Esophagus mucosa (tissue), 1 donor: ENCODE measurements at regions not wholly inside any gene's neighbourhood (a gene's known extent, or its start where the extent isn't known, plus 50 kb on each side); places are given as distances from the start of the nearest gene placed in this dataset.
A peak's percentile ranks its signal among the peaks of the same experiment; 100 is the strongest.

Experiments
- ATAC-seq: fragments of 200-7000 bp; cut with Tn5 transposase; one replicate; pipeline ENCODE4 v1.9.1; 2020
- donor health status: DM: yes; HTN: yes; CAD: no.

- no peak for ATAC-seq
These were observed 266.5 kb upstream of the CCDC54 start for GRCh38 chr3:107110596-107111305.

GRCh38 chr3:107111872-107112271 is 265.4 kb upstream of the CCDC54 start:
- ATAC-seq, result no peak

- no peak for ATAC-seq
These were observed 264.9 kb upstream of the CCDC54 start for GRCh38 chr3:107112356-107112755.

- ATAC-seq, result no peak
These were observed 261.0 kb upstream of the CCDC54 start for GRCh38 chr3:107116251-107116650.

- no peak for ATAC-seq
These were observed 260.1 kb upstream of the CCDC54 start for GRCh38 chr3:107117156-107117555.

- ATAC-seq, result no peak
These were observed 259.2 kb upstream of the CCDC54 start for GRCh38 chr3:107117922-107118536.

GRCh38 chr3:107124885-107125284 is 252.4 kb upstream of the CCDC54 start:
- no peak for ATAC-seq

- no peak for ATAC-seq
These were observed 248.3 kb upstream of the CCDC54 start for GRCh38 chr3:107128946-107129345.

- ATAC-seq, result peak; percentile 26
These were observed 247.0 kb upstream of the CCDC54 start for GRCh38 chr3:107130089-107130700.

- no peak for ATAC-seq
These were observed 244.6 kb upstream of the CCDC54 start for GRCh38 chr3:107132674-107133073.

- no peak for ATAC-seq
These were observed 243.3 kb upstream of the CCDC54 start for GRCh38 chr3:107133891-107134290.

- ATAC-seq, result no peak
These were observed 235.1 kb upstream of the CCDC54 start for GRCh38 chr3:107142171-107142570.

GRCh38 chr3:107142786-107143575 is 234.3 kb upstream of the CCDC54 start:
- ATAC-seq, result no peak

GRCh38 chr3:107150675-107151074 is 226.6 kb upstream of the CCDC54 start:
- ATAC-seq, result no peak

GRCh38 chr3:107153981-107154380 is 223.3 kb upstream of the CCDC54 start:
- ATAC-seq, result no peak

- no peak for ATAC-seq
These were observed 204.8 kb upstream of the CCDC54 start for GRCh38 chr3:107172411-107172810.

GRCh38 chr3:107184375-107184774 is 192.9 kb upstream of the CCDC54 start:
- no peak for ATAC-seq

GRCh38 chr3:107188262-107188661 is 189.0 kb upstream of the CCDC54 start:
- ATAC-seq, result no peak

GRCh38 chr3:107189158-107189791 is 188.0 kb upstream of the CCDC54 start:
- no peak for ATAC-seq

GRCh38 chr3:107193116-107193515 is 184.1 kb upstream of the CCDC54 start:
- ATAC-seq, result no peak

GRCh38 chr3:107198581-107199181 is 178.6 kb upstream of the CCDC54 start:
- ATAC-seq, result peak; percentile 44

GRCh38 chr3:107201146-107201545 is 176.1 kb upstream of the CCDC54 start:
- no peak for ATAC-seq
